ENCODE measurements at regions not wholly inside any gene's neighbourhood (a gene's known extent, or its start where the extent isn't known, plus 50 kb on each side); places are given as distances from the start of the nearest gene placed in this dataset.
"Not testable (repeated sequence)": the region's sequence is repeated elsewhere in the genome, so short reads cannot be mapped to it uniquely, and the experiment has no call there.

- no peak for TF ChIP-seq POLR2A (IDR thresholded peaks at IDR 0.05)
- TF ChIP-seq, protein P1, sequence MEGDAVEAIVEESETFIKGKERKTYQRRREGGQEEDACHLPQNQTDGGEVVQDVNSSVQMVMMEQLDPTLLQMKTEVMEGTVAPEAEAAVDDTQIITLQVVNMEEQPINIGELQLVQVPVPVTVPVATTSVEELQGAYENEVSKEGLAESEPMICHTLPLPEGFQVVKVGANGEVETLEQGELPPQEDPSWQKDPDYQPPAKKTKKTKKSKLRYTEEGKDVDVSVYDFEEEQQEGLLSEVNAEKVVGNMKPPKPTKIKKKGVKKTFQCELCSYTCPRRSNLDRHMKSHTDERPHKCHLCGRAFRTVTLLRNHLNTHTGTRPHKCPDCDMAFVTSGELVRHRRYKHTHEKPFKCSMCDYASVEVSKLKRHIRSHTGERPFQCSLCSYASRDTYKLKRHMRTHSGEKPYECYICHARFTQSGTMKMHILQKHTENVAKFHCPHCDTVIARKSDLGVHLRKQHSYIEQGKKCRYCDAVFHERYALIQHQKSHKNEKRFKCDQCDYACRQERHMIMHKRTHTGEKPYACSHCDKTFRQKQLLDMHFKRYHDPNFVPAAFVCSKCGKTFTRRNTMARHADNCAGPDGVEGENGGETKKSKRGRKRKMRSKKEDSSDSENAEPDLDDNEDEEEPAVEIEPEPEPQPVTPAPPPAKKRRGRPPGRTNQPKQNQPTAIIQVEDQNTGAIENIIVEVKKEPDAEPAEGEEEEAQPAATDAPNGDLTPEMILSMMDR (IDR thresholded peaks at IDR 0.05), result no peak
- no peak overlapping the region for H3K27ac ChIP-seq
- no peak overlapping the region for H3K4me3 ChIP-seq
- H3K36me3 ChIP-seq, result no peaks in the 10 kb centered on the region
- no peaks in the 10 kb centered on the region for H3K4me1 ChIP-seq
- H3K9me3 ChIP-seq, result peaks cover 0 to under 1% (median 0%) of the 10 kb centered on the region in 3 donors
- intact Hi-C loops (cut with DNase I), result no loop called here
- peaks cover 0 to 23% (median 0%) of the 10 kb centered on the region in 4 donors for H3K27me3 ChIP-seq
- 93% methylated on average over 3 of the region's 11 CpGs; no CpG with 5 or more reads in 1 of the 2 donors for whole genome bisulfite sequencing, 2 donors
- DNase-seq, result no peak
Measured at GRCh38 chr13:111437417-111437816, 117.0 kb downstream of the TEX29 start.

DNA sequence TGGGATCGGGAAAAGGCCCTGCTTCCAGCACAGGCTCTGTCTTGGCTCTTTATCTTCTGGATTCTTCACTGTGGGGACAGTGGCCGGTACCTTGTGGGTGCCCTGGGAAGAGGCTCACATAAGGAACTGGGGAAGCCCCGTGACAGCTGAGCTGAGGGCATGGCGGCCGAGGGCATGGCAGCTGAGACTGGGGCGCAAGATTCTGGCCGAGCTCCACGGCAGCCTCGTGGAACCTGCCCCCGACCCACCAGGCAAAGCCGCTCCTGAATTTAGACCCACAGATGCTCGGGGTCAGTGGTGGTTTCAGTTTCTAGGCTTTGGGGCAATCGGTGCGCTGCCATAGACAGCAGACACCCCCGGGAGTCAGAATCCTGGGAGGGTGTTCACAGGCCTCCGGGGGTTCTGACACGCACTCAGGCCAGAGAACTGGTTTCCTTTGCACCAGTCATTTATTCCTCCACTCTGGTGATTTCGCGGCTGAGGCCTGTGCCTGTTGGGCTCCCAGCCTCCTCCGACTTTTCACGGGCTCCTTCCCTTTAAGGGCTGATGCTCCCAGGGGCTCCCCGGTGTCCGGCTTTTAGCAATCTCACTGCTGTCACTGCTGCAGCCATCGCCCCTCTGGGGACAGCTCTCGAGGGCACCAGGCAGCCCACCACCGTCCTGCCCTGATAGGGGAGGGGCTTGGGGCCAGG, 117.6 kb downstream of the TEX29 start:
- no peak overlapping the region for H3K27ac ChIP-seq
- H3K36me3 ChIP-seq, result no peaks in the 10 kb centered on the region
- no peak for TF ChIP-seq POLR2A (IDR thresholded peaks at IDR 0.05)
- TF ChIP-seq, protein P1 (IDR thresholded peaks at IDR 0.05), result no peak
- 87% methylated on average over 9 of the region's 26 CpGs; no CpG with 5 or more reads in 1 of the 2 donors for WGBS, 2 donors
- no peak for DNase-seq
- no peak overlapping the region for H3K4me3 ChIP-seq
- no peaks in the 10 kb centered on the region for H3K4me1 ChIP-seq
- H3K27me3 ChIP-seq, result peaks cover 0 to 22% (median 0%) of the 10 kb centered on the region in 4 donors
- peaks cover 0 to 4% (median 0%) of the 10 kb centered on the region in 3 donors for H3K9me3 ChIP-seq
- intact Hi-C loops (cut with DNase I), result no loop called here

- WGBS, 2 donors, result 42 to 64% methylated on average over 1 of the region's 1 CpG
- H3K9me3 ChIP-seq; intact Hi-C loops (cut with DNase I); H3K36me3 ChIP-seq; H3K27ac ChIP-seq; H3K4me1 ChIP-seq; DNase-seq; H3K4me3 ChIP-seq: not testable (repeated sequence)
- H3K27me3 ChIP-seq, result peaks cover 0 to 21% (median 0%) of the 10 kb centered on the region in 4 donors
Measured at GRCh38 chr13:111440492-111440891, 120.0 kb downstream of the TEX29 start.

- H3K9me3 ChIP-seq, result peaks cover 0 to 15% (median 6%) of the 10 kb centered on the region in 3 donors
- TF ChIP-seq POLR2A (IDR thresholded peaks at IDR 0.05), result no peak
- TF ChIP-seq, protein P1 (IDR thresholded peaks at IDR 0.05), result no peak
- 60 to 63% methylated on average over 2 of the region's 2 CpGs for WGBS, 2 donors
- H3K4me1 ChIP-seq, result no peaks in the 10 kb centered on the region
- no peaks in the 10 kb centered on the region for H3K36me3 ChIP-seq
- H3K27me3 ChIP-seq, result peaks cover 0 to 23% (median 0%) of the 10 kb centered on the region in 4 donors
- no peak for DNase-seq
- no peak overlapping the region for H3K4me3 ChIP-seq
- intact Hi-C loops (cut with DNase I), result no loop called here
- no peak overlapping the region for H3K27ac ChIP-seq
Measured at GRCh38 chr13:111443981-111444380, 123.5 kb downstream of the TEX29 start.

DNA sequence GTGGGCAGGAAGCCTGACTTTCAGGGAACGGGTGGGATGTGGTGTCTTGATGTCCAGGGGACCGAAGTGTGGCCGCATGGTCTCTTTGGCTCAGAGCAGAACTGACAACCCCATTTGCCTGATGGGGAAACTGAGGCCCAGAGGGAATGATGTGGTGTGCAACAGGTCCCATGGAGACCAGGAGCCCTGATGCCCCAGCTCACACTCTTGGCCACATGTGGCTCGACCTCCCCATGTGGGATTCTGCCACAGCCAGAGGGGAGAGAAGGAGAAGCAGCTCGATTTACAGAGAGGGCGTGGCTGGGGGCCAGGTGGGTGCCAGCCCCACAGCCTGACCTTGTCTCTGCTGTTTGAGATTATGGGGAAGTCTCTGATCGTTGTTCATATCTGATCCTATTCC, 128.1 kb downstream of the TEX29 start:
- Histone ChIP-seq H3K27ac (no peak overlapping the region), H3K27me3 (peaks cover 0 to 27% (median 0%) of the 10 kb centered on the region in 4 donors), H3K36me3 (no peaks in the 10 kb centered on the region), H3K9me3 (peaks cover 0 to 11% (median 6%) of the 10 kb centered on the region in 3 donors), H3K4me3 (no peak overlapping the region), H3K4me1 (no peaks in the 10 kb centered on the region)
- 64 to 65% methylated on average over 5 to 7 of the region's 7 CpGs for WGBS, 2 donors
- no peak for DNase-seq
- intact Hi-C loops (cut with DNase I), result no loop called here
- TF ChIP-seq, protein P1 (IDR thresholded peaks at IDR 0.05), result no peak
- no peak for TF ChIP-seq POLR2A (IDR thresholded peaks at IDR 0.05)
